ENCODE measurements at regions not wholly inside any gene's neighbourhood (a gene's known extent, or its start where the extent isn't known, plus 50 kb on each side); places are given as distances from the start of the nearest gene placed in this dataset.

- TF ChIP-seq, protein P1, sequence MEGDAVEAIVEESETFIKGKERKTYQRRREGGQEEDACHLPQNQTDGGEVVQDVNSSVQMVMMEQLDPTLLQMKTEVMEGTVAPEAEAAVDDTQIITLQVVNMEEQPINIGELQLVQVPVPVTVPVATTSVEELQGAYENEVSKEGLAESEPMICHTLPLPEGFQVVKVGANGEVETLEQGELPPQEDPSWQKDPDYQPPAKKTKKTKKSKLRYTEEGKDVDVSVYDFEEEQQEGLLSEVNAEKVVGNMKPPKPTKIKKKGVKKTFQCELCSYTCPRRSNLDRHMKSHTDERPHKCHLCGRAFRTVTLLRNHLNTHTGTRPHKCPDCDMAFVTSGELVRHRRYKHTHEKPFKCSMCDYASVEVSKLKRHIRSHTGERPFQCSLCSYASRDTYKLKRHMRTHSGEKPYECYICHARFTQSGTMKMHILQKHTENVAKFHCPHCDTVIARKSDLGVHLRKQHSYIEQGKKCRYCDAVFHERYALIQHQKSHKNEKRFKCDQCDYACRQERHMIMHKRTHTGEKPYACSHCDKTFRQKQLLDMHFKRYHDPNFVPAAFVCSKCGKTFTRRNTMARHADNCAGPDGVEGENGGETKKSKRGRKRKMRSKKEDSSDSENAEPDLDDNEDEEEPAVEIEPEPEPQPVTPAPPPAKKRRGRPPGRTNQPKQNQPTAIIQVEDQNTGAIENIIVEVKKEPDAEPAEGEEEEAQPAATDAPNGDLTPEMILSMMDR (IDR thresholded peaks at IDR 0.05; ENCODE audit: low read depth, low read length, poor library complexity, severe bottlenecking): no peak
- no peak for TF ChIP-seq EZH2phosphoT487 (IDR thresholded peaks at IDR 0.05; ENCODE audit: borderline replicate concordance, low read length)
Observed at GRCh38 chr6:122153557-122153956, 245.9 kb upstream of the HSF2 start.

All from DOHH2 (cell line).